22Rv1 (cell line): ENCODE measurements at regions not wholly inside any gene's neighbourhood (a gene's known extent, or its start where the extent isn't known, plus 50 kb on each side); places are given as distances from the start of the nearest gene placed in this dataset.

Experiments used
- H3K27ac ChIP-seq: fragments of 450-650 bp; 2 replicates; pipeline ENCODE4 v1.5.1; 2017
- ZFX ChIP-seq: fragments of 450-650 bp; IDR thresholded peaks from 2 replicates; pipeline ENCODE4 v1.6.1; 2017; ENCODE audit warnings: antibody characterized with exemption, borderline replicate concordance
- TF ChIP-seq, protein P1 (sequence below): fragments of 450-650 bp; IDR thresholded peaks from 2 replicates; pipeline ENCODE4 v1.5.1; 2017; ENCODE audit warnings: mild to moderate bottlenecking

DNA sequence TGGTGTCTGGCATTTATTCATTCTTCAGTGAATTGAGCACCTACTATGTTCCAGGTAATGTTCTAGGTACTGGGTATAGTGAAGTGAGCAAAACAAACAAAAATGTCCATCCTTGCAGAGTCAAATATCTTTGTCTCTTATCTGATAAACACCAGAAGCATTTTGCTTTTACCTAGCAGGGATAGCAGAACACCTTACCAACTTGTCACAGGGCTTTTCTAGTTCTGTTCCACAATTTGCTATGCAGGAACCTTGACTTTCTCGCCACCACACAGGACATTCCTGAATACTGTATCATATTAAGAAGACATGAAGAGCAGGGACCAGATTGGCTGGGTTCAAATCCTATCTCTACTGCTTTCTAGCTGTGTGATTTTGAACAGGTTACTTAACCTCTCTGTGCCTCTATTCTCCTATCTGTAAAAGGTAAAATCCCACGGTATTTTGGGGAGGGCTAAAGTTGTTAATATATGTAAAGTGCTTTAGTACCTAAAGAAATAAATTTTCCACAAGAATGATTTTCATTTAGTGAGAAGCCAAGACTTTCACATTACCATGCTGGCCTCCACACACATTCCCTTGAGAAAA is 214.5 kb upstream of the S100G start:
- TF ChIP-seq, protein P1, sequence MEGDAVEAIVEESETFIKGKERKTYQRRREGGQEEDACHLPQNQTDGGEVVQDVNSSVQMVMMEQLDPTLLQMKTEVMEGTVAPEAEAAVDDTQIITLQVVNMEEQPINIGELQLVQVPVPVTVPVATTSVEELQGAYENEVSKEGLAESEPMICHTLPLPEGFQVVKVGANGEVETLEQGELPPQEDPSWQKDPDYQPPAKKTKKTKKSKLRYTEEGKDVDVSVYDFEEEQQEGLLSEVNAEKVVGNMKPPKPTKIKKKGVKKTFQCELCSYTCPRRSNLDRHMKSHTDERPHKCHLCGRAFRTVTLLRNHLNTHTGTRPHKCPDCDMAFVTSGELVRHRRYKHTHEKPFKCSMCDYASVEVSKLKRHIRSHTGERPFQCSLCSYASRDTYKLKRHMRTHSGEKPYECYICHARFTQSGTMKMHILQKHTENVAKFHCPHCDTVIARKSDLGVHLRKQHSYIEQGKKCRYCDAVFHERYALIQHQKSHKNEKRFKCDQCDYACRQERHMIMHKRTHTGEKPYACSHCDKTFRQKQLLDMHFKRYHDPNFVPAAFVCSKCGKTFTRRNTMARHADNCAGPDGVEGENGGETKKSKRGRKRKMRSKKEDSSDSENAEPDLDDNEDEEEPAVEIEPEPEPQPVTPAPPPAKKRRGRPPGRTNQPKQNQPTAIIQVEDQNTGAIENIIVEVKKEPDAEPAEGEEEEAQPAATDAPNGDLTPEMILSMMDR = no peak
- TF ChIP-seq ZFX = no peak
- no peak overlapping the region for H3K27ac ChIP-seq

DNA sequence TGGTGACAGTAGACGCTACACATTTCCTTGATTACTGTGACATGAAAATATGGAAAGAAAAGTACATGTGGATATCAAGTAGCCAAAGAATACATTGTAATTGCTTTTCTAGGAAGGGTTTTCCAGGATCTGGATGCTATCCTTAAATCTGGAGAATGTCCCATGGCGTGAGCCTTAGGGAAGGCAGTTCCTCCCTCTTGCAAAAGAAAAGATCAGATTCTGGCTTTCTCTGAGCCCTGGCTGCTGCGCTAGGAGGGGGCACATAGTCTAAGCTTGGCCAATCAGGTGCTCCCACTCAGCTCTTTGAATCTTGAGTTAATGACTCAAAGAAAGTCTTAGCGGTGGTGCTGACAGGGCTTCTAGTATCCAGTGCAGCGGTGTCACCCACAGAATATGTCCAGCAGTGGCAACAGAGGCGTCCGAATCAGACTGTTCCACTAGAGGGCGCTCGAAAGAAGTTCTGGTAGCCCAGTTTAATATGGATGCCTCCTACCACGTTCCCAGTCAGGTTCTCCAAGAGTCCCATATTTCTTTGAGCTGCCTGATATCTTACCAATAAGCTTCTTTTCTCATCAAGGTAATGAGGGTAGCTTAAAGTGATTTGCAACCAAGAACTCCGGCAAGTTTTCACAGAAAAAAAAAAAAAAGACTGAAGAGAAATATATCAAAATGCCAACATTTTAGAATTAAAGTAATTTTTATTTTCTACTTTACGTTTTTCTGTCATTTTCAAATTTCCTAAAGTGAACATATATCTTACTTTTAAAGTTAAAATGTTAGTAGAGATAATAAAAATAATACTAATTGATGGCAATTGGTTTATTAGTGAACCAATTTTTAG is 213.4 kb upstream of the S100G start:
- TF ChIP-seq, protein P1 = peak; percentile 72
- TF ChIP-seq ZFX = no peak
- no peak overlapping the region for H3K27ac ChIP-seq

DNA sequence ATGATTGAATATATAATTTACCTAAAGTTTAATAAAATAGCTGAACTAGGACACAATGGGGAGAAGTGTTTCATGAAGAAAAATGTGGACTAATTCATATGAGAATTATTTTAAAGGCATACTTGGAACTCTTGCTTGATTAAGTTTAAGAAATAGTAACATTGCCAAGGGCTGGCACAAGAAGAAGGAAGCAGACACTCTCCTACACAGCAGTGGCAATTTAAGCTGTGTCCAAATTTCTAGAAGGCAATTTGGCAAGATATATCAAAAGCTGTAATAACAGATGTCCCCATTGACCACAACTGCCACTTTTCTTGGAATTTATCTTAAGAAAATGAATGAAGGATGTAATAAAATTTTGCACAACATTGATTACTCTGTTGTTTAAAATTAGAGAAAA is 209.5 kb upstream of the S100G start:
- TF ChIP-seq, protein P1 = no peak
- no peak for TF ChIP-seq ZFX
- H3K27ac ChIP-seq = no peak overlapping the region

DNA sequence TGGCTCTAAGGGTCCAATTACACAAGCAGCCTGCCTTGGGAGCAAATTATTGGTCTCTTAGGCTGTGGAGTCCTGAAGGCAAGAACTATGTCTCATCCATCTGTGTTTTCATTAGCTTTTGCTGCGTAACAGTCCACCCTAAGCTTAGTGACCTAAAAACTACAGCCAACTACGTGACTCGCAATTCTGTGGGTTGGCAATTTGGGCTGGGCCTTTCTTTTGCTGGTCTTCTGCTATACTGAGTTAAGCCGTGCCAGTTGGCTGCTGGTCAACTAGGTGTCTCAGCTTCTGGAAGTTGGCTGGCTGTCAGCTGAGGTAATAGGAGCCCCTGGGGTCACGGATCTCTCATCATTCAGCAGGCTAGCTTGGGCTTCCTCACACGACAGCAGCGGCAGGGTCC is 205.6 kb upstream of the S100G start:
- TF ChIP-seq, protein P1 = no peak
- no peak for TF ChIP-seq ZFX
- H3K27ac ChIP-seq = no peak overlapping the region

DNA sequence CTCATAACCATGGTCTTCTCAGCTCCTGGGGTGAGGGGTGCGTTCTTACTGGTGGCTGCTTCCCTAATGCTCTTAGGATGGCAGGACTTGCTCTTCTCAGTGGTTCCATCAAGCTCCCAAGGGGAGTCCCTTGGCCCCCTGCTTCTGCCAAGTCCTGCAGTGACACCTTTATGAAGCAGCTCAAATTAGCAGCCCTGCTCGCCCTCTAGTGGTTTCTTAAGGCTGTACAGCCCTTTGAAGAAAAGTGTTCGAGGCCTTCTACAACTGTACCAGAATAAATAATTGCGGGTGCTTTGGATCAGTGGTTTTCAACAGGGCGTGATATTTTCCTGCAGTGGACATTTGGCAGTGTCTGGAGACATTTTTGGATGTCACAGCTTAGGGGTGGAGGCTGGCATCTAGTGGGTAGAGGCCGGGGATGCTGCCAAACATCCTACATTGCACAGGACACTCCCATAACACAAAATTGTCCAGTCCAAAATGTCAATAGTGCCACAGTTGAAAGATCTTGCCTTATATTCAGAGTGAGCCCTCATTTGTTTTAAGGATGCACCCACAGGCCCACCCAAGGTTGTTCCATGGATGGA is 204.7 kb upstream of the S100G start:
- no peak overlapping the region for H3K27ac ChIP-seq

DNA sequence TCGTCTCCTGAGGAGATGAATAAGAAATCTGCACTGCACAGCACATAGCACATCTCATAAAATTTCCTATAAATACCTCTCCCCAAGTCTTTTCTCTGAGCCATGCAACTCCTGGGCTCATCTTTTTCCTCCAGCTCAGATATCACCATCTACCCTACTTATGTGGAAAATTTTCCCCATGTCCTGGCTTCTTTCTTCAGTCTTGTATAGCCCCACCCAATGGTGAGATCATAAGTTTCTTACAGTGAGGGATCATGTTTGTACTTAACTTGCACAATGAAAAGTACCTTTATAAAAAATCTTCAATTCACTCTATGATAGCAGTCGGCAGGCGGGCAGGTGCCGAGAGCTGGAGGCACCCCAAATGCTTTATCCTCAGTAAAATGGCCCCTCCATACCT is 198.6 kb upstream of the S100G start:
- no peak overlapping the region for H3K27ac ChIP-seq
- TF ChIP-seq, protein P1 = no peak
- no peak for TF ChIP-seq ZFX

More for the DNA sequence above, 204.7 kb upstream of the S100G start:
- TF ChIP-seq ZFX = no peak
- TF ChIP-seq, protein P1 = peak; percentile 77

DNA sequence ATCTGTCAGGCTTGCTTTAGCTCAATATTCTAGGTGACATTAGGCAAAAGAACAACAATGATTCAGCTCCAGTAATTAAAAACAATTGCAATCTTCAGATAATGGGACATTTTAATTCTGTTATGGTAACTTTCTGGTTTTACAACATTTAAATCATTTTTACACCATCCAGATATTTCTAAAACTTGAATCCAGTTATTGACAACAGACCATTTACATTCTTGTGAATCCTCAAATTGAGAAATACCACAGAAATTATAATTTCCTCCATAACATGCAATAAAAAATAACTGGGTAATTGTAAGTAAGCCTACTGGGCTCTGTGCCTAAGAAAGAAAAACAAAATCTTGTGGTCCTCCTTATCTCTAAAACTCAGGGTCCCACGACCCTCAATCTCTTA is 195.0 kb upstream of the S100G start:
- TF ChIP-seq, protein P1 = no peak
- TF ChIP-seq ZFX = no peak
- no peak overlapping the region for H3K27ac ChIP-seq
